ELR (cell line): ENCODE measurements at regions not wholly inside any gene's neighbourhood (a gene's known extent, or its start where the extent isn't known, plus 50 kb on each side); places are given as distances from the start of the nearest gene placed in this dataset.
A peak's percentile ranks its signal among the peaks of the same experiment; 100 is the strongest.

ENCODE experiments used
- DNase-seq: peaks from one replicate; pipeline ENCODE4 v3.0.0-alpha.2; 2015; ENCODE audit warnings: low read depth

DNA sequence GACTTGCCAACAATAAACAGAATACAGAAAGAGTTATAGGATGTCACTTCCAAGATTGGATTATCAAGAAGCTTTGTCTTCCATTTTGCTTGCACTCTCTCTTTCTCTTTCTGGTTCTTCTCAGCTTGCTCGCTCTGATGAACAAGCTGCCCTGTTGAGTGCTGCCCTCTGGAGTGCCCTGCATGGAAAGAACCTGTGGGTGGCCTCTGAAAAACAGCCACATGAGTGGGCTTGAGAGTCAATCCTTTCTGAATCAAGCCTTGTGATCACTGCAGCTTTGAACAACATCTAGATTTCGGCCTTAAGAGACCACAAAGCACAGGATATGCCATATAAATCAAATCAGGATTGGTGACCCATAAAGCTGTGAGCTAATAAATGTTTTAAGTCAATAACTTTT lies 185.1 kb downstream of the KIF2B start:
- no peak for DNase-seq

DNA sequence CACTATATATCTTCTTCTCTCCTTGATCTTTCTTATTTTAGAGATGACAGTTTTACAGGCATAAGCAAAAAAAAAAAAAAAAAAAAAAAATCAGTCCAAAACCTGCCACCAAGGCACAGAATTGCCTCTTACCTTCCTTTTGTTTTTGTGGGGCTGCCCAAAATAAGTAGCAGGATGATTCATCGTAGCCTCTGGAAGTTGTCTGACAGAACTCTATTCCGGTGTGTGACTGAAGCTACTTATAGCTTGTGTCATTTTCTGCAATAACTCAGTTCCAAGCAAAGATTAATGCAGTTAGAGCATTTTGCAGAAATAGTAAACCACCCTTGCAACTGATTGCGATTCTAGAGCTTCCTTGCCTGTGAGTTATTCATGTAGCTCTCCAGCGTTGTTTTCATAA lies 186.8 kb downstream of the KIF2B start:
- no peak for DNase-seq

DNA sequence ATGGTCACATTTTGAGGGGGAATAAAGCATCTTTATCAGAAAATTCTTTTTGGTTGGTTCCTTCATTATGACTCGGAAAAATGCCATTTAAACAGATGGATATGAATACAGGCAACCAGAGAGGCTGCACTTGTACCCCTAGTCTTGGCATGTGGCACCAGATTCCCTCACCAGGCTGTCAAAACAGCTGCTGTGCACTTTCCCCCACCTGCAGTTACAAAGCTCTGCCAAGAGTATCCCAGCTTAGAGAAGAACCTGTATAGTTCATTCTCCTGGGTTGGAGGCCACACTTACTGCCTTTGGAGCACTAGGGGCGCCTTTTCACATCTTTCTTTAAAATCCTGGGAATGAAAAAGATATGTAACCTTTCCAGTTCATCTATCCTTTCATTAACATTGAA lies 190.3 kb downstream of the KIF2B start:
- DNase-seq, result no peak

DNA sequence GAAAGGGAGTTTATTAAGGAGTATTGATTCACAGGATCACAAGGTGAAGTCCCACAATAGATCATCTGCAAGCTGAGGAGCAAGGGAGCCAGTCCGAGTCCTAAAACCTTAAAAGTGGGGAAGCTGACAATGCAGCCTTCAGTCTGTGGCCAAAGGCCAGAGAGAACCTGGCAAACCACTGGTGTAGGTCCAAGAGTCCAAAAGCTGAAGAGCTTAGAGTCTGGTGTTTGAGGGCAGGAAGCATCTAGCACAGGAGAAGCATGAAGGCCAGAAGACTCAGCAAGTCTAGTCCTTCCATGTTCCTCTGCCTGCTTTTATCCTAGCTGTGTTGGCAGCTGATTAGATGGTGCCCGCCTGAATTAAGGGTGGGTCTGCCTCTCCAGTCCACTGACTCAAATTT lies 193.0 kb downstream of the KIF2B start:
- DNase-seq, result no peak

DNA sequence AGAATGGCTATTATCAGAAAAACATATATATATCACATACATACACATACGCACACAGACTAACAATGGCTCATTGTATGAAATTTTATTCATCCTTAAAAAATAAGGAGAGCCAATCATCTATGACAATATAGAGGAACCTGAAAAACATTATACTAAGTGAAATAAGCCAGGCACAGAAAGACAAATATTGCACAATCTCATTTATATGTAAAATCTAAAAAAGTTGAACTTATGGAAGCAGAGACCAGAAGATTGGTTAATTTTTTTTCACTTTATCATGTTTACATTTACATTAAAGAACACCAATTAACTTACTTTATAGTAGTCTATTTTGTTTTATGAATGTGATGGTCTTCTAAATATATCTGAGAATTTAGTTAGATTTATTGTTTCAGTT lies 198.7 kb downstream of the KIF2B start:
- DNase-seq, result no peak

DNA sequence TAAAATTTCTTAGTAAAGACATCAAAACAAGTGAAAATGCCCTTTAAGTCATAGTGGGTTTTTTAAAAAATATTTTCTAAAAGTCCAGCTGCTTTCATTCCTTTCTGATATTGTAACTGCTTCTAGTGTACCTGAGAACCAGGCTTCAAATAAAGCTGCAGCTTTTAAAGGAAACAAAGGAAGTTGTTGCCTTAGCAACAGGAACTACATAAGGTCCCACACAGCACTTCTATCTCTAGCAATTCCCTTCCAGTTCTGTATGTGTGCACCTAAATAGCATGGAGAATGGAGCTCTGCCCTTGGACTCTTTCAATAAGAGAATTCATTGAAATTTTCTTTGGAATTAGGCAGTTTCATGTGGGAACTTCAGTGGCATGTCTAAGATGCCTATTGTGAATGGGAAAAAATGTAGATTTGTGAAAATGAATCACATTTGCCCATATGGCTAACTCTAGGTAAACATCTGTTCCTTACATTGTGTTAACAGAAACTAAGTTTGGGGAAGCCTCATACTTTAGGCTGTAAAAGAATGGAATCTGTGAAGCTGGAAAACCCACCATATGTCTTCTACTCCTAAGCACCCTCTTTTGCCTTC lies 206.4 kb downstream of the KIF2B start:
- DNase-seq, result no peak

DNA sequence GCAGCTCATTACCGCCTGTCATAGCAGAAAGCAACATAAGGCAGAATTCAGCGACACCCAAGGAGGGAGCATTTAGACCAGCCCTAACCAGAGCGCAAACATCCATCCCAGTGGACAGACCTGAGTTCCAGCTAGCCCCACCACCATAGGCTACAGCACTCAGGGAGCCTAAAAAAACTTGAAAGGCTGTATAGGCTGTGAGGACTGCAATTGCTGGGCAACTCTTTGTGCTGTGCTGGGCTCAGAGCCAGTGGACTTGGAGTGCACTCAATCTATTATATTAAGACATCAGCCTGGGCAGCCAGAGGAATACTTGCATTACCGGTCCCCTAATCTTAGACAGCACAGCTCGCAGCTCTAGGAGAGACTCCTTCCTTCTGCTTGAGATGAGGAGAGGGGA lies 207.3 kb downstream of the KIF2B start:
- DNase-seq, result no peak

DNA sequence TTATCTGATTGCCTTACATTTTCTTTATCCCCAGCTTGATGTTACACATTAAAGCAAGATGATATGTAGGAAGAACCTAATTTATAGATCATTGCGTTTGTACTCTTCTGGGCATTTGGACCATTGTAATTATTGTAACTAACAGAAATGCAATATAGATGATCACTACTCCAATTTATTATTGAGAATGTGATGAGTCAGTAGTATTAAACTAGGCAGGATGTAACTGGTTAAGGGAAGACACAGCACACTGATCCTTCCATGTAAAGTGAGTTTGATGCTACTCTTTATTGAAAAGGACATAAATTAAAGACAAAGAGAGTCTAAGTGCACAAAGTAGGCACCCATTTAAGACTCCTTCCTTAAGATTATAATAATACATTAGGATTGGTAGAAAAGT lies 223.8 kb downstream of the KIF2B start:
- no peak for DNase-seq

DNA sequence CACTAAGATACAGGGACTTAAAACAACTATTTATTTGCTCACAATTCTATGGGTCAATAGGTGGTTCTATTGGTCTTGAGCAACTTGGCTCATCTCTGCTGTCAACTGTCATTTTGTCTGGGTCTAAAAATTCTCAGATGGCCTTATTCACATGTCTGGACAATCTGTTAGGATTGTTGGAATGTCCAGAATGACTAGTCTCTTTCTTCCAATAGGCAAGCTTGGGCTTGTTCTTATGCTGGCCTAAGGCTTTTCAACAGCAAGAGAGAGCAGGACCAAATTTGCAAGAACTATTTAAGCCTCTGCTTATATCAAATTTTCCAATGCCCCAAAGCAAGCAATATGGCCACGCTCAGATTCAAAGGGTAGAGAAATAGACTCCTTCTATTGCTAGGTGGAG lies 240.9 kb downstream of the KIF2B start:
- DNase-seq, result no peak

DNA sequence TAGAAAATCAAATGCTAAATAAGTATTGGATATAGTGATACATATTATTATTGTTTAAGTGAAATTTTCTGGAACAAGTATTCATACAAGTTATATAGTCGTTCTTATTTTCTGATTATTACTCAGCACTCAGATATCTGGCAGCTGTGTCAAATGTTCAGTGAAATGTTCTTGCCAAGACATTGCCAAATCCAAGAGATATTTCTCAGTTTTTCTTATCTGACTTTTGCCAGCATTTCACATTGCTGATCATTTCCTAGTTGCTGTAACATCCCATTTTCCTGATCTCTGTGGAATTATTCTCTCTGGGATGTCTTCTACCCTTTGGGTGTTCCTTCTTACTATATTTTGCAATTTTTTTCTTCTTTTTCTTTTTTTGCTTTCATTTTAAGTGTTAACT lies 262.3 kb downstream of the KIF2B start:
- DNase-seq, result no peak

DNA sequence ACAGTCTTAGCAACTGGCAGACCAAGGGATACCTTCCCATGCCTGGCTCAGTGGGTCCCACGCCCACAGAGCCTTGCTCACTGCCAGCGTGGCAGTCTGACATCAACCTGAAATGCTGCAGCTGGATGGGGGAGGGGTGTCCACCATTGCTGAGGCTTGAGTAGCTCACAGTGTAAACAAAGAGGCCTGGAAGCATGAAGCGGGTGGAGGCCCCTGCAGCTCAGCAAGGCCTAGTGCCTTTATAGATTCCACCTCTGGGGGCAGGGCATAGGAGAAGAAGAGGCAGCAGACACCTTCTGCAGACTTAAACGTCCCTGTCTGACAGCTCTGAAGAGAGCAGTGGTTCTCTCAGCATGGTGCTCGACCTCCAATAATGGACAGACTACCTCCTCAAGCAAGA lies 263.2 kb downstream of the KIF2B start:
- DNase-seq, result no peak

DNA sequence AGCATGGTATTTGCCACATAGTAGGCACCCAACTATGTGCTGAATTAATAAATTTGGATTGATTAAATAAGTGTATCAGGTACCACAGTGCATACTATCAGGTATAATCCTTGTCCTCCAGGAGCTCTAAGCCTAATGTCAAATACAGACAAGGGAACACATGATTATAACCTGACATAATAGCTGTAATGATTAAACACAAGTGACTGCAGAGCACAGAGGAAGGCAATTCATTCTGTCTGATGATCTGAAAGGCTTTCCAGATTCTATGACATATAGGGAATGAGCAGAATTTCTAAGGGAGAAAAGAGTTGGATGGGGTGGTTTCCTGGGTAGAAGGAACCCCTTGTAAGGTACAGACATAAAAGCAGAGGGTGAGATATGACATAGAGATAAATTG lies 273.5 kb downstream of the KIF2B start:
- DNase-seq, result no peak

DNA sequence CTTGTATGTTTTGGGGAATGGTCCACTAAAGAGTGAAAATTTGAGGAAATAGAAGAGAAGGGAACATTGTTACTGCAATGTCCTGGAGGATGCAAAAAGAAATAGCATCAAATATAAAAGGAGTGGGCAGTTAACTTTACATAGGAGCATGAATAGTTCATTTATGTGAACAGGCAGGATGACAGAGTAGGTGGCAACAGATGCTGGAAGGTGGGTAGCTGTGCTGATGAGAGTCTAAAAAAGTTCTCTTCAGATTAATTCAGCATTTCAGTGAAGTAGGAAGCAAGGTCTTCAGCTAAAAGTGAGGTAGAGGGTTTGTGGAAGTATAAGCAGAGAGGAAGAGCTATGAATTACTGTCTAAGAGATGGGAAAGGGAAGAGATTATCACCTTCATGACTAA lies 276.5 kb downstream of the KIF2B start:
- DNase-seq, result no peak

DNA sequence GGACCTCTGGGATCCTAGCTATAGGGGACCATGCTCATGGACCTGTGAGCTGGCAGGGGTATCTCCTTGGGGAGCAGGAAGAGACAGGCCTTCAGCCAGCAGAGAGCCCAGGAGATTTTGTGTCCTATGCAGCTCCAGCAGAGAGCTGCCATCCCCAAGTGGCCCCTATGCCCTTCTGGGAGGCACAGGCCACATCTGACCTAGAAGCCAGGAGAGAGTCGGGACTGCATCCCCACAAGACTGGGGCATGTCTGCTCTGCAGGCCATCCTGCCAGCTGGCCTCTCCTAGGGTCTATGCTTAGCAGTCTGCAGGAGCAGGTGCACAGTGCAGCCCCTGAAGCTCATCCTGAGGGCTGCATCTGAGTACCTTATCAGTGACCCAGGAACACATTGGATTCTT lies 279.5 kb downstream of the KIF2B start:
- DNase-seq, result no peak

DNA sequence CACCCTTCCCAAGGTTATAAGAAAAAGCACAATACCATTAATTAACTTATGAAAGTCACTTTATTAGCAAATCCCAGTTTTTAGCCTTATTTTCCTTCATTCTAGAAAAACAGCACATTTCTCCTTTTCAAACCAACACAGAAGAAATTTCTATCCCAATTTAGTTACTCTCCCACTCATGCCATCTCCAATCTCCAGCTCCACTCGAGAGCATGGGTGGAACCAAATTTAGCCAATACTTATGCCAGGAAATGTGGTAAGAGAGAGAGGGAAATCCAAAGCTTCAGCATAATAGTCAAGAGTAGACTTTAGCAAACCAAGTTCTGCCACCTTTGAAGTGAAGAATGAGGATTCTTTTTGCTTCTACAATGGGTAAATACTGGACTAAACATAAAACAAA lies 288.8 kb downstream of the KIF2B start:
- DNase-seq, result no peak

DNA sequence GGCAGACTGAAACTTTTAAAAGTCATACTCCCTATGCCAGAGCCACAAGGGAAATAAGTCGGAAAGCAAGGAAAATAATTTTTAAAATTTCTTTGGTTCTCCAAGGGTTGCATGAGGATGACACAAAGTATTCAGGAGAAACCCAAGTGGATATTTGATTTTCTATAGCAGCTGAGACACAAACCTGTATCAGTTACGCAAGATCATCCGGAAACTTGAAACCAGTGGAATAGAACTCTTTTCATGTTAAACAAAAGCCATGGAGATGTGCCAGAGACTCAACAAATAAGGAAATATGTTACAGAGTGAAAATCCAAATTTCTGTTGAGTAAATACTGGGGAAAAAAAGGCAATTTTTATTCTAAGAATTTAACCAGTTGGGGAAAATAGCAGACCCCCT lies 294.7 kb downstream of the KIF2B start:
- no peak for DNase-seq

DNA sequence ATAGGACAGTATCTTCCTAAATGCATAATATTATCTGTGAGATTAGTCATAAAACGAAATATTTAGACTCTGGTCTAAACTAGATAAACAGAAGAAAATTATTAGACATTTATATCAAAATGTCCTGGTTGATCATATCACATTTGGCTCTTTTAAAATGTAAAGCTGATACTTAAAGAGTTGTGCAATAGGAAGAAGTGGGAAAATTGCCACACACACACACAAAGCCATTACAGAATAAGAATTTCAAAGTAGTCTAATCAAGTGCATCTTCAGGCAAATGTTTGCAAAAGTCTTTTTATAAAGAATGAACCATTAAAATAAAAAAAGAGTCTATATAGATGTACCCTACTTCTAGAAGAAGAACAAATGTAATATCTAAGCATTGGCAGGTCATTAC lies 301.7 kb downstream of the KIF2B start:
- DNase-seq, result no peak

DNA sequence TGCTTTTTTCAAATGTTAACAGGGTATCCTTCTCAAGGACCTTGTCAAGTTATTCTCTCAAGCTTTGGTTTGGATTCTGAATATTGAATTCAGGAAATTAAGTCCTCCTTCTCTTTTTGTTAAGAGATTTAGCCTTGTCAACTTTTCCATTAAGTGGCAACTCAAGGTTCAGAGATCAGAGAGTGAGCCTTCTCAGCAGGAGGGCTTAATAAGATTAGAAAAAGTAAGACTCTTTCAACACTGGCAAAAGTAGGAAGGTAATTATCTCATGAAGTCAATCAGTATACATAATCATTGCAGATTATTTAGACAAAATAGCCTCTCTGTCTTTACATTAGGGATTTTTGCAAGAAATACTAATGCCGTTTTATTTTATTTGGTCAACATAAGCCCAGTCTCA lies 330.7 kb downstream of the KIF2B start:
- DNase-seq, result no peak

DNA sequence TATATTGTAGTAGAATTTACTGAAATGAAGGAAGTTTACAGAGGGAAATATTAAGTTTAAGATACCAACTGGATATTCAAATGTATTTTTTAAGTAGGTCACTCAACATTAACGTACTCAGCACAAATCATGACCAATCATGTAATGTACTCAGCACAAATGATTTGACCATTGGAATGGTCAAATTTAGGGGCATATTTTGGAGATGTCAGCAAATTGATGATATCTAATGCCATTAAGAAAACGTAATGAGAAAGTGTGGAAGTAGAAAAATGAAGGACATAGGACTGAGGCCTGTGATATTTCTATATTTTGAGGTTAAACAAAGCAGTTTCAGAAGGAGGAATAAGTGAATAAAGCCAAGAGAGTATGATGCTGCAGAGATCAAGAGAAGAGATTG lies 334.8 kb downstream of the KIF2B start:
- no peak for DNase-seq

DNA sequence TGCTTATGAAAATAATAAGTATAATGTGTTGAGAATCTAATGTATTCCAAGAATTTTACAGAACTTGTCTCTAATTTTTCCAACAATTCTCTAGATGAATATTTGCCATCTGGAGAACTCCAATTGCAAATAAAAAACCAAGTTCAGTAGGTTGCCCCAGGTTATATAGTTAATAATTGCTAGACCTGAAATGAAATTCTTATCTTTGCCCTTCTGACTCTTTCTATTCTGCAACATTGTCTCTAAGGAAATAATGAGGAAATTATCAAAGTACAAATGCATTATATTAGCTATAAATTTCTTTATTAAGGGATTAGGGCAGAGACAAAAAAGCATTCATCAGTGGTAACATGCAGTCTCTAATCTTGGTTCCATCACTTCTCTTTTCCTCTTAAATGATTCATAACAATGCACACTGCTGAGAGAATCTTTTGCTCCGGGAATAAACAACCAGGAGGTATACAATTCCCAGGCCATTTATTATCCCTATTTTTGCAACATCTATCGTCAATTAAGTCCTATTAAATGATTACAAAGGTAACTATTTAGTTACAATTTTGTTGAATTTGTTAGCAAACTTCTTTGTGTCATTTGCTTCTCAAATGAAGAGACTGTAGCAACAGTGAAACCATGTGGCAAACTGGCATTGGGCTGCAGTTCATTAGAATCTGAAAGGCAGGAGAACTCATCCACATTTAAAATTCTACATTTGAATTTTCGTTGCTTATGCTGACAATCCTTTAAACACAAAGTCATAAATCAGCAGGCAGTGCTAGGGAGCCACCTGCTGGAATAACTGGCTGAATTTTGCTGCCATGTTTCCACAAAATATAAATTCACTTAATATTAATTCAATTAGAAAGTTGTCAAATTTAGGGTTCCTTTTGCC lies 349.6 kb downstream of the KIF2B start:
- DNase-seq, result peak; percentile 37

DNA sequence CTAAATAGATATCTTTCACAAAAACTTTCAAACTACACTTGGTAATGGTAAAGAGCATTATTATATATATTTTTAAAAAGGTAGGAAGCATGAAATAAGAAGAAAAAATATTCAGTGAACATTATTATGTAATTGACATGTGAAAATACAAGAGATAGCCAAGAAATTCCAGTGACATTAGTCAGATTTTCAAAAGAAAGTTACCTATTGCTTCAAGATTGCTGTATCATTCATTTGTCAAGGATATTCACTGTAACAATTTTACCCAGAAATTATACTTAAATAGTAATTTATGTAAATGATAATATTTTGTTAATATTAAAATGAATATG lies 350.2 kb downstream of the KIF2B start:
- DNase-seq, result no peak

DNA sequence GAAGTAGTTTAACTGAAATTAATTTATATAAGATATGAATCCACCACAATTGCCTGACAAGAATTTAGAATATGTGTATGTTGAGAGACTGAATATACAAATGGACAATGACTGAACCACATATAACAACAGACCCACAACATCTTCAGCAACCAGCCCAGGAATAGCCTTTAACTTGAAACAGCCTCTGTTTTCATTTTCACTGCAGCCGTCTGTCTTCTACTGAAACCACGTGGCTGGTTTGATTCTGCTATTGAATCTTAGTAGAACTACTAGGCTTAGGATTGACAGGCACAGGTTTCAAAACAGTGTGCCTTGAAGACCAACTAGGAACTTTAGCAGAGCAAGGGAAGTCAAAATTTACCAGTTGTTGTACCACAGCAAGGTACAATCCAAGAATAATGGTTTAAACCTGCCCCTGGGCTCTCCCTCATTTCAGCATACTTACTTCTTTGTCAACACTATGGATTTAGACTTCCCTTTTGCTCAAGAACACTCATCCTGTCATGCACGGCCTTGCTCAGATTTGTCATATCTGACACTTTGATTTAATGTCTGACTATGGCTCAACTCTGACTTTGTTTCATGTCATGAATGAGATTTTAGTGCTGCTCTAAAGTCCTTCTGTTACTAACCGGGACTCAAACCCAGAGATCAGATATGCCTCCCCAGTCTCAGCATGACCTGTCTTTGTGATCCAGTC lies 355.0 kb downstream of the KIF2B start:
- no peak for DNase-seq

DNA sequence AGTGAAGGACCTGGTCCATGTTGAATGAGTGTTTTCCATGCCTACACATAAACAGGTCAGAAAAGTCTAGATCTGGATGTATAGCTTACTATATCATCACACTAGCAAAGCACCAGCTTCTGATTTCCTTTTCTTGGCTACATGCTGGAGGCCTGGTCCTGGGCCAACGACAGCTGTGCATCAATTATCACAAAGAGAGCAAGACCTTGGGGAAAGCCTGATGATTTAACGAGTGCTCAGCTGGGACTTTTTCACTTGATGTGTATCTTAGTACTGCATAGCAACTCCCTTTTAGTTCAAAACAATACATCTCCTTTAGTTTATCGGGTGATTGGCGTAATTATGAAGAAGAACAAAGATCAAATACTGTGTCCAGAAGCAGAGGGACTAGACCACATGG lies 358.2 kb downstream of the KIF2B start:
- DNase-seq, result no peak

DNA sequence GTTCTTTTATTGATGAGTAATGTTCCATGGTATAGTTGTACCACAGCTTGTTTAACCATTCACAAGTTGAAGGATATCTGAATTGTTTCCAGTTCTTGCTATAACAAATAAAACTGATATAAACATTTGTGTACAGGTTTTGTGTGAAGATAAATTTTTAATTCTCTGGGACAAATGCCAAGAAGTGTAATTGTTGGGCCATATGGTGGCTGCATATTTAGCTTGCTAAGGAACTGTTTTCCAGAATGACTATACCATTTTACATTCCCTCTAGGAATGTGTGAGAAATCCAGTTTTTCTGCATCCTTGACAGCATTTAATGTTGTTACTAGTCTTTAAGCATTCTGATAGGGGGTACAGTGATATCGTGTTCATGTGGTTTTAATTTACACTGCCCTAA lies 368.5 kb downstream of the KIF2B start:
- DNase-seq, result no peak
